ENCODE measurements at regions not wholly inside any gene's neighbourhood (a gene's known extent, or its start where the extent isn't known, plus 50 kb on each side); places are given as distances from the start of the nearest gene placed in this dataset.

GRCh38 chr16:5506021-5506420, 408.4 kb upstream of the EEF2KMT start:
- TF ChIP-seq CTCF (IDR thresholded peaks at IDR 0.05) (no peak), POLR2A (IDR thresholded peaks at IDR 0.05) (no peak)
